C4-2B (cell line): ENCODE measurements at regions not wholly inside any gene's neighbourhood (a gene's known extent, or its start where the extent isn't known, plus 50 kb on each side); places are given as distances from the start of the nearest gene placed in this dataset.

Experiments
- ZFX ChIP-seq: fragments of 450-650 bp; IDR thresholded peaks from 2 replicates; pipeline ENCODE4 v1.6.1; 2017
- TF ChIP-seq, protein P1 (sequence below): fragments of 450-650 bp; conservative IDR thresholded peaks from 2 replicates; pipeline ENCODE4 v1.5.1; 2017; ENCODE audit warnings: mild to moderate bottlenecking

DNA sequence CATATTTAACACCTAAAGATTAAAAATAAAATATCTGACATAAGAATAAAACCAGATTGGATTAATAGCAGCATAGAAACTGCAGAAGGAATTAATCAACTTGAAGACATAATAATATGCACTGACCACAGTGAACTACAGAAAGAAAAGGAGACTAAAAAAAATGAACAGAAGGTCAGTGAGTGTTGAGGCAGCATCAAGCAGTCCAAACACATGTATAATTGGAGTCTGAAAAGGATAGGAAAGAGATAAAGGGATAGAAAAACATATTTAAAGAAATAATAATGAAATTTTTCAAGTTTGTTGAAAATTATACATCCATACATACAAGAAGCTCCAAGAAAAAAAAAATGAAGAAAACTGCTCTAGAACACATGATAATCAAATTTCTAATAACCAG lies 756.2 kb downstream of the GATA3 start:
- TF ChIP-seq, protein P1, sequence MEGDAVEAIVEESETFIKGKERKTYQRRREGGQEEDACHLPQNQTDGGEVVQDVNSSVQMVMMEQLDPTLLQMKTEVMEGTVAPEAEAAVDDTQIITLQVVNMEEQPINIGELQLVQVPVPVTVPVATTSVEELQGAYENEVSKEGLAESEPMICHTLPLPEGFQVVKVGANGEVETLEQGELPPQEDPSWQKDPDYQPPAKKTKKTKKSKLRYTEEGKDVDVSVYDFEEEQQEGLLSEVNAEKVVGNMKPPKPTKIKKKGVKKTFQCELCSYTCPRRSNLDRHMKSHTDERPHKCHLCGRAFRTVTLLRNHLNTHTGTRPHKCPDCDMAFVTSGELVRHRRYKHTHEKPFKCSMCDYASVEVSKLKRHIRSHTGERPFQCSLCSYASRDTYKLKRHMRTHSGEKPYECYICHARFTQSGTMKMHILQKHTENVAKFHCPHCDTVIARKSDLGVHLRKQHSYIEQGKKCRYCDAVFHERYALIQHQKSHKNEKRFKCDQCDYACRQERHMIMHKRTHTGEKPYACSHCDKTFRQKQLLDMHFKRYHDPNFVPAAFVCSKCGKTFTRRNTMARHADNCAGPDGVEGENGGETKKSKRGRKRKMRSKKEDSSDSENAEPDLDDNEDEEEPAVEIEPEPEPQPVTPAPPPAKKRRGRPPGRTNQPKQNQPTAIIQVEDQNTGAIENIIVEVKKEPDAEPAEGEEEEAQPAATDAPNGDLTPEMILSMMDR = no peak
- TF ChIP-seq ZFX = no peak
